Endothelial cell of umbilical vein (primary cell): ENCODE measurements at regions not wholly inside any gene's neighbourhood (a gene's known extent, or its start where the extent isn't known, plus 50 kb on each side); places are given as distances from the start of the nearest gene placed in this dataset.

Experiments
- BruUV-seq: library from RNA; stranded (reverse); fragments of 400-500 nt; replicated peaks from 2 replicates; lab custom pipeline; 2021; lab: Mats Ljungman, UMichigan
- CTCF ChIA-PET: fragments of 300-600, 350-600 bp; sonication (Branson Sonifier 250); formaldehyde crosslinking; loops from one replicate; lab custom pipeline; 2021; ENCODE audit warnings: antibody characterized with exemption, inconsistent platforms; lab: Charles Lee
- POLR2A ChIA-PET: fragments of 300-600, 350-600 bp; sonication (Branson Sonifier 250); formaldehyde crosslinking; loops from one replicate; lab custom pipeline; 2021; ENCODE audit warnings: antibody characterized with exemption, inconsistent platforms; lab: Charles Lee
- DNase-seq: peaks from one replicate; pipeline ENCODE4 v3.0.0-alpha.2; 2011; ENCODE audit warnings: low read depth, low spot score
- FAIRE-seq: peaks from 2 replicates; lab custom pipeline; 2011; peaks lifted over from hg19 to GRCh38; lab: Jason Lieb, UNC
- H2AFZ ChIP-seq: 2 replicates; pipeline ENCODE4 v1.6.0; 2012; ENCODE audit warnings: low read depth, low read length, control low read depth, inconsistent platforms
- H3K27ac ChIP-seq: 2 replicates; pipeline ENCODE4 v1.5.1; 2011; ENCODE audit warnings: low read depth, mild to moderate bottlenecking, control low read depth, low read length, moderate library complexity; ENCODE audit not compliant: insufficient read depth
- H3K27me3 ChIP-seq, 2 experiments: 2 replicates each; pipeline versions ENCODE4 v1.6.0 to v1.6.1; 2011; ENCODE audit warnings: low read length in 2 of 2, mixed read lengths in 1 of 2; ENCODE audit not compliant: control insufficient read depth in 2 of 2, insufficient read depth in 2 of 2
- H3K36me3 ChIP-seq, 2 experiments: 2 replicates in 1 of 2; 3 replicates in 1 of 2; pipeline ENCODE4 v1.5.1; 2011; ENCODE audit warnings: low read length in 2 of 2, mild to moderate bottlenecking in 1 of 2, moderate library complexity in 1 of 2; ENCODE audit not compliant: control insufficient read depth in 2 of 2, insufficient read depth in 2 of 2; ENCODE audit errors: extremely low read depth in 1 of 2
- H3K4me1 ChIP-seq: 3 replicates; pipeline ENCODE4 v1.5.1; 2011; ENCODE audit warnings: mild to moderate bottlenecking, low read length; ENCODE audit not compliant: control insufficient read depth, insufficient read depth; ENCODE audit errors: extremely low read depth
- H3K4me2 ChIP-seq: 2 replicates; pipeline ENCODE4 v1.6.1; 2011; ENCODE audit warnings: low read length, control low read depth, mixed read lengths; ENCODE audit not compliant: insufficient read depth
- H3K4me3 ChIP-seq, 3 experiments: fragments of 200-600 bp in 1 of 3; sonication (generic), shearing (Covaris generic) in 1 of 3; replicated peaks in 1 of 3; 2 replicates each; pipeline ENCODE4 v1.5.1; 2011 to 2016; ENCODE audit warnings: control low read depth in 3 of 3, low read length in 3 of 3, mild to moderate bottlenecking in 2 of 3, inconsistent platforms in 1 of 3, low read depth in 1 of 3, moderate library complexity in 1 of 3; ENCODE audit not compliant: insufficient read depth in 1 of 3
- H3K79me2 ChIP-seq: 2 replicates; pipeline ENCODE4 v1.6.0; 2012; ENCODE audit warnings: low read length, inconsistent platforms; ENCODE audit not compliant: control insufficient read depth, insufficient read depth
- H3K9ac ChIP-seq: replicated peaks from 2 replicates; pipeline ENCODE3; 2011; ENCODE audit warnings: low read length, control low read depth; ENCODE audit not compliant: insufficient read depth; ENCODE audit errors: extremely low read depth
- H3K9me1 ChIP-seq: replicated peaks from 3 replicates; pipeline ENCODE4 v1.6.0; 2011; ENCODE audit warnings: mild to moderate bottlenecking, low read length; ENCODE audit not compliant: control insufficient read depth, insufficient read depth; ENCODE audit errors: extremely low read depth
- H3K9me3 ChIP-seq: replicated peaks from 2 replicates; pipeline ENCODE4 v1.5.1; 2012; ENCODE audit warnings: low read length, inconsistent platforms; ENCODE audit not compliant: control insufficient read depth, insufficient read depth
- H4K20me1 ChIP-seq: replicated peaks from 2 replicates; pipeline ENCODE3; 2011; ENCODE audit warnings: mild to moderate bottlenecking, low read length; ENCODE audit not compliant: control insufficient read depth, insufficient read depth; ENCODE audit errors: extremely low read depth
- CTCF ChIP-seq, 2 donors: IDR thresholded peaks; 1 replicate in 1 of 2; 2 replicates in 1 of 2; pipeline ENCODE4 v1.5.1; 2011; ENCODE audit warnings: low read length in 2 of 2, mild to moderate bottlenecking in 2 of 2, moderate library complexity in 2 of 2, control low read depth in 1 of 2, inconsistent platforms in 1 of 2, low read depth in 1 of 2; ENCODE audit not compliant: insufficient read depth in 1 of 2; ENCODE audit errors: extremely low read depth in 1 of 2
- EZH2 ChIP-seq: IDR thresholded peaks from 2 replicates; pipeline ENCODE4 v1.6.1; 2012; ENCODE audit warnings: borderline replicate concordance, low read depth, mild to moderate bottlenecking, moderate library complexity, low read length, inconsistent platforms; ENCODE audit not compliant: severe bottlenecking
- FOS ChIP-seq: IDR thresholded peaks from 2 replicates; pipeline ENCODE4 v1.6.1; 2011; ENCODE audit warnings: mild to moderate bottlenecking, low read length, moderate library complexity, borderline replicate concordance; ENCODE audit not compliant: insufficient read depth
- GATA2 ChIP-seq: IDR thresholded peaks from 2 replicates; pipeline ENCODE4 v1.7.0; 2011; ENCODE audit warnings: low read depth, mild to moderate bottlenecking, moderate library complexity, mixed read lengths, low read length; ENCODE audit not compliant: insufficient read length, insufficient read depth
- JUN ChIP-seq: IDR thresholded peaks from 2 replicates; pipeline ENCODE4 v1.6.1; 2011; ENCODE audit warnings: borderline replicate concordance, low read depth; ENCODE audit not compliant: insufficient read length, insufficient read depth
- MAX ChIP-seq: IDR thresholded peaks from 2 replicates; pipeline ENCODE4 v1.6.1; 2011; ENCODE audit not compliant: insufficient read depth, insufficient read length
- MYC ChIP-seq: IDR thresholded peaks from one replicate; pipeline ENCODE4 v1.6.1; 2011; ENCODE audit warnings: mild to moderate bottlenecking, low read depth, low read length
- POLR2A ChIP-seq: IDR thresholded peaks from 2 replicates; pipeline ENCODE4 v1.6.1; 2012; ENCODE audit warnings: low read depth, mild to moderate bottlenecking, control low read depth, low read length
- POLR2AphosphoS5 ChIP-seq: IDR thresholded peaks from 2 replicates; pipeline ENCODE4 v1.6.1; 2012; ENCODE audit warnings: low read depth, mild to moderate bottlenecking, control low read depth, low read length, moderate library complexity; ENCODE audit not compliant: insufficient read depth
- dilution Hi-C: fragments of 300-500 bp; cut with MboI; formaldehyde crosslinking; loops from one replicate; pipeline ENCODE4 v1.15.0; 2019; ENCODE audit warnings: low sequenced_read_pairs; ENCODE audit not compliant: extremely low pct_ligation_motif_present
- intact Hi-C: fragments of 100-400 bp; cut with micrococcal nuclease; formaldehyde crosslinking; loops from one replicate; pipeline ENCODE4 v1.10.0; 2022

- Histone ChIP-seq H3K4me1 (peaks cover 15% of the 10 kb centered on the region), H3K9me3 (no peaks in the 10 kb centered on the region), H4K20me1 (no peaks in the 10 kb centered on the region), H3K27ac (no peak overlapping the region), H3K4me2 (no peak overlapping the region), H3K79me2 (peaks cover 93% of the 10 kb centered on the region), H3K36me3 (no peaks in the 10 kb centered on the region), H2AFZ (no peak overlapping the region), H3K4me3 (no peak overlapping the region), H3K27me3 (no peaks in the 10 kb centered on the region), H3K9me1 (no peaks in the 10 kb centered on the region), H3K9ac (no peak overlapping the region)
- intact Hi-C loops = loop anchor here (1.0 kb wide), 1 partner anchor 9 kb away; no protein-coding TSS in a partner anchor
- POLR2A ChIA-PET = no interaction called here
- dilution Hi-C loops = no loop called here
- TF ChIP-seq POLR2A = no peak
- TF ChIP-seq CTCF (IDR thresholded peaks at IDR 0.05; ENCODE audit: extremely low read depth in 1 of 2, insufficient read depth in 1 of 2, low read depth in 1 of 2, low read length in 2 of 2) = no peak
- no peak for TF ChIP-seq EZH2
- TF ChIP-seq MAX = no peak
- no peak for TF ChIP-seq MYC
- TF ChIP-seq POLR2AphosphoS5 = no peak
- TF ChIP-seq JUN = no peak
- TF ChIP-seq GATA2 = no peak
- no peak for TF ChIP-seq FOS
- FAIRE-seq (no peak), DNase-seq (no peak)
- CTCF ChIA-PET = interaction anchor here (0.9 to 1.3 kb wide), 2 partner anchors 11 to 30 kb away, joined by 3 to 4 read pairs; no protein-coding TSS in a partner anchor
- no TSS peak for BruUV-seq
These were observed 67.8 kb upstream of the IPO9 start for GRCh38 chr1:201761178-201761577.
